PC-3 (cell line): ENCODE measurements at regions not wholly inside any gene's neighbourhood (a gene's known extent, or its start where the extent isn't known, plus 50 kb on each side); places are given as distances from the start of the nearest gene placed in this dataset.

Experiments used
- ATAC-seq: fragments of 200-7000 bp; cut with Tn5 transposase; 2 replicates; pipeline ENCODE4 v1.9.1; 2020; ENCODE audit warnings: mild to moderate bottlenecking, moderate library complexity
- BruUV-seq: library from RNA; stranded (reverse); fragments of 400-500 nt; replicated peaks from 2 replicates; lab custom pipeline; 2021; lab: Mats Ljungman, UMichigan
- CTCF ChIA-PET: fragments of 300-600 bp; sonication (Branson Sonifier 250); formaldehyde crosslinking; loops from one replicate; lab custom pipeline; 2022; ENCODE audit warnings: antibody characterized with exemption; lab: Charles Lee
- POLR2A ChIA-PET: fragments of 300-600 bp; sonication (Branson Sonifier 250); formaldehyde crosslinking; loops from one replicate; lab custom pipeline; 2022; ENCODE audit warnings: antibody characterized with exemption; ENCODE audit not compliant: unreplicated experiment; lab: Charles Lee
- DNase-seq: peaks from one replicate; pipeline ENCODE4 v3.0.0-alpha.2; 2015
- H2AFZ ChIP-seq: fragments of 300-600 bp; sonication (generic); 2 replicates; pipeline ENCODE4 v1.6.0; 2016; ENCODE audit warnings: antibody characterized with exemption, low read length
- H3F3A ChIP-seq: fragments of 300-600 bp; sonication (generic); one replicate; pipeline ENCODE4 v1.6.0; 2017; ENCODE audit warnings: antibody characterized with exemption, low read length, control low read depth, mild to moderate bottlenecking; ENCODE audit not compliant: unreplicated experiment
- H3K27ac ChIP-seq: fragments of 300-600 bp; sonication (generic); 2 replicates; pipeline ENCODE4 v1.5.1; 2016; ENCODE audit warnings: mild to moderate bottlenecking, low read length
- H3K27me3 ChIP-seq: fragments of 300-600 bp; sonication (generic); 2 replicates; pipeline ENCODE4 v1.6.1; 2016; ENCODE audit warnings: low read length, mixed read lengths
- H3K36me3 ChIP-seq: fragments of 300-600 bp; sonication (generic); 2 replicates; pipeline ENCODE4 v1.6.1; 2016; ENCODE audit warnings: low read depth, mixed run types, low read length, mixed read lengths
- H3K4me1 ChIP-seq: fragments of 300-600 bp; sonication (generic); 2 replicates; pipeline ENCODE4 v1.5.1; 2016; ENCODE audit warnings: low read length; ENCODE audit not compliant: insufficient read depth
- H3K4me2 ChIP-seq: fragments of 300-600 bp; sonication (generic); 2 replicates; pipeline ENCODE4 v1.6.0; 2016; ENCODE audit warnings: low read length
- H3K4me3 ChIP-seq: fragments of 300-600 bp; sonication (generic); 2 replicates; pipeline ENCODE4 v1.5.1; 2016; ENCODE audit warnings: mild to moderate bottlenecking, low read length, mixed read lengths
- H3K79me2 ChIP-seq: fragments of 300-600 bp; sonication (generic); 2 replicates; pipeline ENCODE4 v1.6.1; 2017; ENCODE audit warnings: low read length, mixed read lengths
- H3K9ac ChIP-seq: fragments of 300-600 bp; sonication (generic); 2 replicates; pipeline ENCODE4 v1.6.0; 2016; ENCODE audit warnings: mild to moderate bottlenecking, low read length
- H3K9me2 ChIP-seq: fragments of 300-600 bp; sonication (generic); replicated peaks from 2 replicates; pipeline ENCODE4 v1.6.1; 2016; ENCODE audit warnings: mixed run types, low read length, mixed read lengths
- H3K9me3 ChIP-seq: fragments of 300-600 bp; sonication (generic); 2 replicates; pipeline ENCODE4 v1.6.1; 2016; ENCODE audit warnings: low read length, mixed read lengths
- H4K20me1 ChIP-seq: fragments of 300-600 bp; sonication (generic); 2 replicates; pipeline ENCODE4 v1.6.1; 2016; ENCODE audit warnings: low read length, mixed read lengths
- EZH2 ChIP-seq: fragments of 300-600 bp; sonication (generic); IDR thresholded peaks from one replicate; pipeline ENCODE4 v1.6.1; 2017; ENCODE audit warnings: antibody characterized with exemption, mild to moderate bottlenecking, low read length; ENCODE audit not compliant: unreplicated experiment
- EZH2phosphoT487 ChIP-seq: fragments of 300-600 bp; sonication (generic); IDR thresholded peaks from 2 replicates; pipeline ENCODE4 v1.6.1; 2018; ENCODE audit warnings: mild to moderate bottlenecking, antibody characterized with exemption, low read length, borderline replicate concordance
- intact Hi-C: fragments of 100-400 bp; cut with micrococcal nuclease; formaldehyde crosslinking; loops from 2 replicates; pipeline ENCODE4 v1.9.0; 2023
- TF ChIP-seq, protein P1 (sequence below): fragments of 300-600 bp; sonication (generic); conservative IDR thresholded peaks from 2 replicates; pipeline ENCODE4 v1.5.1; 2017; ENCODE audit warnings: antibody characterized with exemption, low read depth, mild to moderate bottlenecking, low read length

GRCh38 chr4:22030881-22031280 is 82.3 kb upstream of the KCNIP4 start:
- Histone ChIP-seq H3K9me2 (no peaks in the 10 kb centered on the region), H3K4me1 (peaks cover 13% of the 10 kb centered on the region), H3K4me3 (no peak overlapping the region), H3K36me3 (no peaks in the 10 kb centered on the region), H4K20me1 (no peaks in the 10 kb centered on the region), H3K4me2 (no peak overlapping the region), H3K9ac (no peak overlapping the region), H3F3A (no peaks in the 10 kb centered on the region), H3K27me3 (no peaks in the 10 kb centered on the region), H3K27ac (no peak overlapping the region), H3K79me2 (no peaks in the 10 kb centered on the region), H2AFZ (no peak overlapping the region), H3K9me3 (no peaks in the 10 kb centered on the region)
- ATAC-seq (no peak), DNase-seq (no peak)
- CTCF ChIA-PET = no interaction called here
- no TSS peak for BruUV-seq
- intact Hi-C loops = loop anchor here (1.0 to 5.0 kb wide), 2 partner anchors 129 to 240 kb away; no protein-coding TSS in a partner anchor
- POLR2A ChIA-PET = no interaction called here
- TF ChIP-seq, protein P1, sequence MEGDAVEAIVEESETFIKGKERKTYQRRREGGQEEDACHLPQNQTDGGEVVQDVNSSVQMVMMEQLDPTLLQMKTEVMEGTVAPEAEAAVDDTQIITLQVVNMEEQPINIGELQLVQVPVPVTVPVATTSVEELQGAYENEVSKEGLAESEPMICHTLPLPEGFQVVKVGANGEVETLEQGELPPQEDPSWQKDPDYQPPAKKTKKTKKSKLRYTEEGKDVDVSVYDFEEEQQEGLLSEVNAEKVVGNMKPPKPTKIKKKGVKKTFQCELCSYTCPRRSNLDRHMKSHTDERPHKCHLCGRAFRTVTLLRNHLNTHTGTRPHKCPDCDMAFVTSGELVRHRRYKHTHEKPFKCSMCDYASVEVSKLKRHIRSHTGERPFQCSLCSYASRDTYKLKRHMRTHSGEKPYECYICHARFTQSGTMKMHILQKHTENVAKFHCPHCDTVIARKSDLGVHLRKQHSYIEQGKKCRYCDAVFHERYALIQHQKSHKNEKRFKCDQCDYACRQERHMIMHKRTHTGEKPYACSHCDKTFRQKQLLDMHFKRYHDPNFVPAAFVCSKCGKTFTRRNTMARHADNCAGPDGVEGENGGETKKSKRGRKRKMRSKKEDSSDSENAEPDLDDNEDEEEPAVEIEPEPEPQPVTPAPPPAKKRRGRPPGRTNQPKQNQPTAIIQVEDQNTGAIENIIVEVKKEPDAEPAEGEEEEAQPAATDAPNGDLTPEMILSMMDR = no peak
- TF ChIP-seq EZH2phosphoT487 (no peak), EZH2 (no peak)

GRCh38 chr4:22030307-22030706 is 81.7 kb upstream of the KCNIP4 start:
- DNase-seq = no peak
- Histone ChIP-seq H3K9ac (no peak overlapping the region), H3K4me1 (peaks cover 13% of the 10 kb centered on the region), H3K79me2 (no peaks in the 10 kb centered on the region), H3K27me3 (no peaks in the 10 kb centered on the region), H4K20me1 (no peaks in the 10 kb centered on the region), H3K27ac (peak overlapping the region; percentile 46), H3K4me3 (no peak overlapping the region), H3K9me3 (no peaks in the 10 kb centered on the region), H2AFZ (no peak overlapping the region), H3K9me2 (no peaks in the 10 kb centered on the region), H3F3A (no peaks in the 10 kb centered on the region), H3K4me2 (peak overlapping the region; percentile 26; the same call in 1 of the 2 replicates), H3K36me3 (no peaks in the 10 kb centered on the region)
- no peak for ATAC-seq
- POLR2A ChIA-PET = no interaction called here
- CTCF ChIA-PET = no interaction called here
- TF ChIP-seq, protein P1 = no peak
- TF ChIP-seq EZH2 = no peak
- intact Hi-C loops = loop anchor here (1.0 to 5.0 kb wide), 2 partner anchors 128 to 239 kb away; no protein-coding TSS in a partner anchor
- BruUV-seq = no TSS peak

GRCh38 chr4:22029803-22030202 is 81.2 kb upstream of the KCNIP4 start:
- peak; percentile 97 for ATAC-seq
- BruUV-seq = no TSS peak
- TF ChIP-seq, protein P1 = no peak
- no peak for TF ChIP-seq EZH2
- TF ChIP-seq EZH2phosphoT487 = no peak

More at GRCh38 chr4:22029803-22030202, 81.2 kb upstream of the KCNIP4 start:
- H3K9me3 ChIP-seq = no peaks in the 10 kb centered on the region
- no peak overlapping the region for H3K4me3 ChIP-seq
- peaks cover 13% of the 10 kb centered on the region for H3K4me1 ChIP-seq
- CTCF ChIA-PET = no interaction called here
- no peaks in the 10 kb centered on the region for H3K27me3 ChIP-seq
- H3K27ac ChIP-seq = peak overlapping the region; percentile 46
- POLR2A ChIA-PET = interaction anchor here (0.7 kb wide), 1 partner anchor 14 kb away, joined by 4 read pairs; no protein-coding TSS in a partner anchor
- H3K9ac ChIP-seq = no peak overlapping the region
- DNase-seq = peak; percentile 69
- H4K20me1 ChIP-seq = no peaks in the 10 kb centered on the region
- H3K9me2 ChIP-seq = no peaks in the 10 kb centered on the region
- no peak overlapping the region for H2AFZ ChIP-seq
- intact Hi-C loops = loop anchor here (1.0 to 5.0 kb wide), 2 partner anchors 128 to 239 kb away; no protein-coding TSS in a partner anchor
- no peaks in the 10 kb centered on the region for H3K79me2 ChIP-seq
- H3K4me2 ChIP-seq = peak overlapping the region; percentile 26; the same call in 1 of the 2 replicates
- no peaks in the 10 kb centered on the region for H3F3A ChIP-seq
- no peaks in the 10 kb centered on the region for H3K36me3 ChIP-seq
